GM13977 (cell line): ENCODE measurements at regions not wholly inside any gene's neighbourhood (a gene's known extent, or its start where the extent isn't known, plus 50 kb on each side); places are given as distances from the start of the nearest gene placed in this dataset.

ENCODE experiments used
- DNase-seq: peaks from one replicate; pipeline ENCODE4 v3.0.0; 2012; ENCODE audit warnings: low spot score
- CTCF ChIP-seq: IDR thresholded peaks from 2 replicates; pipeline ENCODE4 v1.5.1; 2012; ENCODE audit warnings: mild to moderate bottlenecking, control low read depth; ENCODE audit not compliant: insufficient read depth; ENCODE audit errors: extremely low read depth, missing control alignments
- in situ Hi-C: fragments of 300-500 bp; cut with MboI; formaldehyde crosslinking; loops from one replicate; pipeline ENCODE4 v1.12.0; 2022; ENCODE audit warnings: low sequenced_read_pairs, low pct_unique_long_range_greater_than_20kb, mixed read lengths, inconsistent platforms; ENCODE audit not compliant: unreplicated experiment

- in situ Hi-C loops: no loop called here
- TF ChIP-seq CTCF: no peak
- no peak for DNase-seq
Measured at GRCh38 chr17:71936977-71937376, 183.8 kb upstream of the SOX9 start.

- no peak for DNase-seq
- no peak for TF ChIP-seq CTCF
- in situ Hi-C loops: no loop called here
Measured at GRCh38 chr17:71937914-71938313, 182.9 kb upstream of the SOX9 start.

GRCh38 chr17:71938340-71939010, 182.3 kb upstream of the SOX9 start:
- no peak for DNase-seq
- TF ChIP-seq CTCF: no peak
- in situ Hi-C loops: no loop called here

GRCh38 chr17:71941920-71942319, 178.9 kb upstream of the SOX9 start:
- in situ Hi-C loops: no loop called here
- TF ChIP-seq CTCF: no peak
- no peak for DNase-seq

- no peak for TF ChIP-seq CTCF
- in situ Hi-C loops: no loop called here
- DNase-seq: no peak
Measured at GRCh38 chr17:71942626-71943025, 178.2 kb upstream of the SOX9 start.

GRCh38 chr17:71948703-71949422, 172.0 kb upstream of the SOX9 start:
- no peak for DNase-seq
- TF ChIP-seq CTCF: no peak
- in situ Hi-C loops: no loop called here

GRCh38 chr17:71959154-71959553, 161.7 kb upstream of the SOX9 start:
- DNase-seq: peak; percentile 22
- TF ChIP-seq CTCF: peak; percentile 35
- in situ Hi-C loops: no loop called here
